ENCODE measurements at regions not wholly inside any gene's neighbourhood (a gene's known extent, or its start where the extent isn't known, plus 50 kb on each side); places are given as distances from the start of the nearest gene placed in this dataset.
"Not testable (repeated sequence)": the region's sequence is repeated elsewhere in the genome, so short reads cannot be mapped to it uniquely, and the experiment has no call there.

- no peak for DNase-seq (ENCODE audit: low read depth)
These were observed 462.6 kb downstream of the RNF144A start for GRCh38 chr2:7379799-7380198.

GRCh38 chr2:7384773-7385349 lies 467.6 kb downstream of the RNF144A start:
- no peak for DNase-seq (ENCODE audit: low read depth)

- not testable (repeated sequence) for DNase-seq (ENCODE audit: low read depth)
These were observed 473.1 kb downstream of the RNF144A start for GRCh38 chr2:7390311-7390710.

GRCh38 chr2:7392076-7392787 lies 475.0 kb downstream of the RNF144A start:
- DNase-seq (ENCODE audit: low read depth) = no peak

- DNase-seq (ENCODE audit: low read depth) = no peak
These were observed 477.0 kb downstream of the RNF144A start for GRCh38 chr2:7394195-7394594.

- DNase-seq (ENCODE audit: low read depth) = no peak
These were observed 483.4 kb downstream of the RNF144A start for GRCh38 chr2:7400628-7401027.

- DNase-seq (ENCODE audit: low read depth) = no peak
These were observed 486.0 kb downstream of the RNF144A start for GRCh38 chr2:7403092-7403775.

- DNase-seq (ENCODE audit: low read depth) = no peak
These were observed 488.9 kb downstream of the RNF144A start for GRCh38 chr2:7405861-7406715.

- DNase-seq (ENCODE audit: low read depth) = no peak
These were observed 489.8 kb downstream of the RNF144A start for GRCh38 chr2:7407001-7407400.

- no peak for DNase-seq (ENCODE audit: low read depth)
These were observed 490.9 kb downstream of the RNF144A start for GRCh38 chr2:7407906-7408680.

- no peak for DNase-seq (ENCODE audit: low read depth)
These were observed 494.5 kb downstream of the RNF144A start for GRCh38 chr2:7411691-7412090.

- DNase-seq (ENCODE audit: low read depth) = no peak
These were observed 500.9 kb downstream of the RNF144A start for GRCh38 chr2:7417845-7418742.

- no peak for DNase-seq (ENCODE audit: low read depth)
These were observed 502.0 kb downstream of the RNF144A start for GRCh38 chr2:7419186-7419585.

- no peak for DNase-seq (ENCODE audit: low read depth)
These were observed 502.7 kb downstream of the RNF144A start for GRCh38 chr2:7419814-7420311.

- DNase-seq (ENCODE audit: low read depth) = no peak
These were observed 503.3 kb downstream of the RNF144A start for GRCh38 chr2:7420530-7420929.

- DNase-seq (ENCODE audit: low read depth) = no peak
These were observed 507.3 kb downstream of the RNF144A start for GRCh38 chr2:7424481-7424880.

GRCh38 chr2:7427293-7428060 lies 510.3 kb downstream of the RNF144A start:
- peak; percentile 57 for DNase-seq (ENCODE audit: low read depth)

GRCh38 chr2:7428454-7429204 lies 511.4 kb downstream of the RNF144A start:
- no peak for DNase-seq (ENCODE audit: low read depth)

- no peak for DNase-seq (ENCODE audit: low read depth)
These were observed 512.5 kb downstream of the RNF144A start for GRCh38 chr2:7429733-7430132.

All from RPMI7951 (cell line).